HG03469 (cell line): ENCODE measurements at regions not wholly inside any gene's neighbourhood (a gene's known extent, or its start where the extent isn't known, plus 50 kb on each side); places are given as distances from the start of the nearest gene placed in this dataset.

ENCODE experiments used
- ATAC-seq: cut with Tn5 transposase; IDR thresholded peaks from one replicate; pipeline ENCODE4 v1.9.1; 2021; ENCODE audit warnings: mild to moderate bottlenecking, moderate library complexity, moderate number of reproducible peaks; ENCODE audit not compliant: unreplicated experiment

DNA sequence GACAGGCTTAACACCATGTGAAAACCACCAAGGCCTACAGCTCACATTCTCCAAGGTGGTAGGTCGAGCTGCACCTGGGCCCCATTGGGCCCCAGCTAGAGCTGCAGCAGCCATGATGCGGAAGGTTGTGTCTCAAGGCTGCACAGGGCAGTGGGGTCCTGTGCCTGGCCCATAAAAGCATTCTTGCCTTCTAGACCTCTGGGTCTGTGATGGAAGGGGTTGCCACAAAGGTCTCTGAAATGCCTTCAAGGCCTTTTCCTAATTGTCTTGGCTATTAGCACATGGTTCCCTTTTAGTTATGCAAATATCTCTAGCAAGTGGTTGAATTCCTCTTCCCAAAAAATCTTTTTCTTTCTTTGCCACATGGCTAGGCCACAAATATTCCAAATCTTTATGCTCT lies 52.5 kb upstream of the C11orf58 start:
- ATAC-seq = no peak

DNA sequence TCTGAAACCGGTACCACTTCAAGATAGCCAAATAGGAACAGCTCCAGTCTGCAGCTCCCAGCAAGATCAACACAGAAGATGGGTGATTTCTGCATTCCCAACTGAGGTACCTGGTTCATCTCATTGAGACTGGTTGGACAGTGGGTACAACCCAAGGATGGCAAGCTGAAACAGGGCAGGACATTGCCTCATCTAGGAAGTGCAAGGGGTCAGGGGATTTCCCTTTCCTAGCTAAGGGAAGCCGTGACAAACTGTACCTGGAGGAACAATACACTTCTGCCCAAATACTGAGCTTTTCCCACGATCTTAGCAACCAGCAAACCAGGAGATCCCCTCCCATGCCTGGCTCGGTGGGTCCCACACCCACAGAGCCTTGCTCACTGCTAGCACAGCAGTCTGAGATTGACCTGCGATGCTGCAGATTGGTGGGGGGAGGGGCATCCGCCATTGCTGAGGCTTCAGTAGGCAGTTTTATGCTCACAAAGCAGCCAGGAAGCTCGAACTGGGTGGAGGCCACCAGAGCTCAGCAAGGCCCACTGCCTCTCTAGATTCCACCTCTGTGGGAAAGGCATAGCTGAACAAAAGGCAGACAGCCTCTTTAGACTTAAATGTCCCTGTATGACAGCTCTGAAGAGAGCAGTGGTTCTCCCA lies 59.9 kb upstream of the C11orf58 start:
- no peak for ATAC-seq

DNA sequence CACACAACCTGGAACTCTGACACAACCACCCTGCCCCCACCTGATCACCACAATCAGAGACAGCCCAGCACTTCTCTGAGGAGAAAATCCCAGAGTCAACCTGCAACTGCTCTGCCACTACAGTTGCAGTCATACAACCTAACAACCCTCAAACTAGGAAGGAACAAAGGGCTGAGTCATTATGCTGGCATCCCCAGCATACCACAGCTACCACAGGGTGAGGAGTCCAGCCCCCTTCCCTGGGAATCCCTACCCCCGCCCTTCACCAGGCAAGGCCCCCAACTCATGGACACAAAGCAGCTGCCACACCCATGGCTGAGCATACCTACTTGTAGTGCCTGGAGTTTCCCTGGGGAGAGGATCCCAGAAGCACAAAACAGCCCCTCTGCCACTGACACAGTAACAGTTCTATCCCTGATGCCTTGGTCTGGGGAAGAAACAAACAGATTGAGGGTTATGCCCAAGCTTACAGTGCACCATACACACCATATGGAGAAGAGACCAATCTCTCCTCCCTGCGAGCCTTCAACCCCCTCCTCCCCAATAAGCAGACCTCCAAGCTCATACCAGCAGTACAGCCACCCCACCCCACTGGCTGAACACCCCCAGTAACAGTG lies 68.5 kb upstream of the C11orf58 start:
- no peak for ATAC-seq

DNA sequence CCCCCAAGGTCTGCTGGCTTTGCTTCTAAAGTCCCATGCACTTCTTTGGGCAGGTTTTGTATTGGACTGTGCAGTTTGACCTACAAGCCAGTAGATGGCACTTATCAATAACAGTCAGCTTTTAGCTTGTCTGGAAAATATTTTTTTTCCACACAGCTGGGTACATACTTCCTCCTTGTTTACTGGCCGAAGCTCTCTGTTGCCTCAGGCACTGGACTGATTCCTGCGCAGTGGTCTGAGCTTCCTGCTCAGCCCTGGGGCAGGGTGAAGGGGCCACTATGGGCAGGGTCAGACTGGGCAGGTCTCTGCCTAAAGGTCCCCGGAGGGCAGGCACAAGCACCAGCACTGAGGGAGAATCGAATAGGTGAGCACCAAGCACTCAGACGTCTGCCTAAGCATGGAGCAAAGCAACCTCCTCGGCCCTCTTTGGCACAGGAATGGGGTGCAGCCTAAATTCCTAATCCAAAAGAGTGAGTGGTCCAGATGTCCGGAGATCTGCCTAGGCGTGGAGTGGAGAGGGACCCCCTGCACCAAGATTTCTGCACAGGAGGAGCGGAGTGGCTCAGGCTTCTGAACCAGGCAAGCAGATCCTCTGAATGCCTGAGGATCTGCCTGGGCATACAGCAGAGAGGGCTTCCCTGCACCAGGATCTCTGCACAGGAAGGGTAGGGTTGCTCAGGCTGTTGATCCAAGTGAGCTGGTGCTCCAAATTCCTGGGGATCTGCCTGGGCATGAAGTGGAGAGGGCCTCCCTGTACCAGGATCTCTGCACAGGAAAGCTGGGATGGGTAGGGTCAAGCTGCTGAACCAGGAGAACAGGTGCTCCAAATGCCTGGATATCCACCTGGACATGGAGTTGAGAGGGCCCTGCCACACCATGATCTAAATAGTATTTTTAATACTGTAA lies 105.9 kb upstream of the C11orf58 start:
- ATAC-seq = no peak

DNA sequence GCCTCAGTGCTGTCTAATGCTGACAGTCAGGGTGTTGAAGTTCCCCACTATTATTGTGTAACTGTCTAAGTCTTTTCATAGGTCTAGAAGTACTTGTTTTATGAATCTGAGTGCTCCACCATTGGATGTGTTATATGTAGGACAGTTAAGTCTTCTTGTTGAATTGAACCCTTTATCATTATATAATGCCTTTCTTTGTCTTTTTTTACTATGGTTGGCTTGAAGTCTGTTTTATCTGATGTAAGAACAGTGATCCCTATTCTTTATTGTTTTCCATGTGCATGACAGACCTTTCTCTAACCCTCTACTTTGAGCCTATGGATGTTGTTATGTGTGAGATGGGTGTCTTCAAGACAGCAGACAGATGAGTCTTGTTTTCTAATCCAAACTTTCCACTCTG lies 107.8 kb upstream of the C11orf58 start:
- ATAC-seq = no peak

GRCh38 chr11:16618431-16618830 lies 120.0 kb upstream of the C11orf58 start:
- ATAC-seq = no peak

GRCh38 chr11:16615480-16615879 lies 123.0 kb upstream of the C11orf58 start:
- no peak for ATAC-seq

- ATAC-seq = peak; percentile 97
These were observed 124.7 kb upstream of the C11orf58 start for GRCh38 chr11:16613512-16614381.

DNA sequence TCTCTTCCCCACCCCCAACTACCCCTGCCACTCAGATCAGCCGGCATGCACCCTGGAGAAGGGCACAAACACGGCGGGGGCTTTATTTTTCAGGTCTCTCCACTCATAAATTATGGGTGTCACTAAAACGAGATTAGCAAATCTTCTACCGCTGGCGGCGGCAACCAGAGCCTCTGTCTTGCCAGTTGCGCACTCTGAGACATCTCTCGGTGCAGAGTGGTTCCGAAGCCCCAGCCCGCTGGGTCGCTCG lies 125.3 kb upstream of the C11orf58 start:
- no peak for ATAC-seq

DNA sequence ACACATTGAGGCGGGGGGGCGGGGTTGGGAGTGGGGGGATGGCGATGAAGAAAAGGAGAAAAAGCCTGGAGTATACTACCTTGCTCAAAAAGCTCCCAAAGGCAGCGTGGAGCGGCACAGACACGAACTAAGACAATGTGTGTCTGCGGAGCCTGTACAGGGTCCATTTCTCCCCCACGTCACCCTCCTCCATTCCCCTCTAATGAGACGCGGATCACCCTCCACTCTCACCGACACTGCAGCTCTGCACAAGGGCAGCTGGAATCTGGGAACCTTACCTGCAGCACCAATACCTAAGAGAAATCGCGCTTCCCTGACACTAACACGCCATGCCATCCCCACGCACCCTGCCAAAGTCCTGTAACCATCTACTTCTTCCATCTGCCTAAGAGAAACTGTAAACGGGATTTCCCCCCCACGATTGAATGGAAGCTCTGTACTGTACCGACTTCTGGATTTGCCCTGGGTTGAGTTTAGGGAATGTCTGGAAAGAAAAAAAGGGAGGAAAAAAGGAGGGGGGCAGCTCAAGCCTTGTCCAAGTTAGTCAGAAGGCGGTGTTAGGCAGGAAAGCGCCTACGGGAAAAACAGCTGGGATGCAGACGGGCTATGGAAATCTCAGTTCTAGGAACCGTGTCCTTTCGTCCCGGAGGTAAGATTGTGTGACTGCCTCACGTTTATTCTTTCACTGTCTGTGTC lies 125.7 kb upstream of the C11orf58 start:
- ATAC-seq = no peak

DNA sequence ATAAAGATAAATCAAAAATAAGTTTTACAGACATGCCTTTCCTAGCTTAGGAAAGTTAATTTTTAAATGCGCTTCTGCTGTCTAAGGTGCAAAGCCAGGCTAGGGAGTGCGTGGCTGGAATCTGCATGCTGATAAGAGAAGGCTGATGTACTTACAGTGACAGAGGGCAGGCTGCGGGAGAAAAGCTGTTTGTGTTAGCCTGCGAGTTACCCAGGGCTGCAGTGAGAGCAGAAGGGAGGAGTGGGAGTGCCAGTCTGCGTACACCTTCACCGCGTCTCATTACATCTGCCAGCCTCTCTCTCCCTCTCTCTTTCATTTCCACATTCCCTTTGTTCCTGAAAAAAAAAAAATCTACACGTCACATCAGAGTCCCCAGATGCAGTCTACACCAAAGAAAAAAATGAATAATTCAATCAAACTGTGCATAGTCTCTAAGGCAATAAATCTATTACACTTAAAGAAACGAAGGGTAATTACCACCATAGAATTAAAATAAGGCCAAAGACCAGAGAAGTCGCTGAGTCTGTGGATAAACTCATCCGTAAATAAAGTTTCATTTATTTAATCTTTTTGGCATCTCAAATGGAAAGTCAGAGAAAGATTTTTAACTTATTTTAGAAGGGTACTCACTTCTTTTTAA lies 126.4 kb upstream of the C11orf58 start:
- no peak for ATAC-seq

- ATAC-seq = no peak
These were observed 127.0 kb upstream of the C11orf58 start for GRCh38 chr11:16611401-16611921.

GRCh38 chr11:16610738-16611388 lies 127.6 kb upstream of the C11orf58 start:
- ATAC-seq = no peak

GRCh38 chr11:16610213-16610737 lies 128.2 kb upstream of the C11orf58 start:
- ATAC-seq = no peak

DNA sequence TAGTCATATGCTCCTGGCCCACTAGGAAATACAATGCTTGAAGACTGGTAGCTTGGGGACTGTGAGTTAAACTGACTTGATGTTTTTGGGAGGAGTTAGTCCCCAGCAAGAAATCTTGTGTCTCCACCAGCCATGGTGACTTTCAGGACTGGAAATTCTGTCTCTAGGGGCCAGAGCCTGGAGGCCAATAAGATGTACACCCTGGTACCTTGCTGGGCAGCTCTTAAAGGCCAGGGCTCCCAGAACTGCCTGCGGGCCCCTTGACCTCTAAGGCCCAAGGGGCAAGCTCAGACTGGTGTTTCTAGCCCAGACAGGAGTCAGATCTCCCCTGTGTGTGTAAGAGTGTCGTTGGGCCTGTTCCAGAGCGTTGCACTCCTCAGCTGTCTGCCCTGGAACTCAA lies 128.7 kb upstream of the C11orf58 start:
- ATAC-seq = no peak

DNA sequence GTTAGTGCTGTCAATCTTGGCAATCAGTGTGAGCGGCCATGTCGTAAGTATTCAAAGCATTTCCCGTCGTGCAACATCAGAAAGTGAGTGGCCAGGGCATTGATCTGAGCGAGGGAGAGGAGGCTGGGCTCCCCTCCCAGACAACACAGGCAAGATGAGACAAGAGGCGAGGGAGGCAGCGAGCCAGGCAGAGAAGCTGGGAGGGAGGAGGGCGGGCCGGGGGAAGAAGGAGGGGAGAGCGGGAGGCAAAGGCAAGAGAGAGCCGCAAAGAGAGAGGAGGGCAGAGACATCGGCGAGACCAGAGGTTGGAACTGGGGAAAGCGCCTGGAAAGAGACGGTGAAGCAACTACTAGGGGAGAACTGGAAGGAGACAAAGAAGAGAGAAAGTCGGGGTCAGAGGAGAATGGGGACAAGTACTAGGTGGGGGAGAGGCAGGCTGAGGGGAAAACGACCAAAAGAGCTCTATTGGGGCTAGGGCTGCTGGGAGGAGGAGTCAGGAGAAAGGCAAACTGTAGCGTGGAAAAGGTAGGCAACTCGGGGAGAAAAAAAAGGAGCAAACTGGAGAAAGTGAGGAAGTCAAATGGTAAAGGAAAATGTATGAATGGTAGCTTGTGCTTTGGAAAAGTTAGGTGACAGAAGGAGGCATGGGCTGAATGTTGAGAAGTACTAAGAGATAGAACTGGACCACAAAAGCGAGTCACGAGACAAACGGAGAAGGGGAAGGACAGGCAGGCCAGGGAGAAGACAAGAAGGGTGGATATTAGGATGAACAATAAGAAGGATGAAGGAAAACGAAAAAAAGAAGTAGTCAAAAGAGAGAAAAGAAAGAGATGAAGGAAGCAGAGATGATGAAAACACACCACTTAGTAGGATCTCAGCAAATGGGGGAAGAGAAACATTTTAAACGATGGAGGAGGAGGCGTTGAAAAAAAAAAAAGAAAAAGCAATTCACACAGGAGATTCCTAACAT lies 130.5 kb upstream of the C11orf58 start:
- no peak for ATAC-seq

DNA sequence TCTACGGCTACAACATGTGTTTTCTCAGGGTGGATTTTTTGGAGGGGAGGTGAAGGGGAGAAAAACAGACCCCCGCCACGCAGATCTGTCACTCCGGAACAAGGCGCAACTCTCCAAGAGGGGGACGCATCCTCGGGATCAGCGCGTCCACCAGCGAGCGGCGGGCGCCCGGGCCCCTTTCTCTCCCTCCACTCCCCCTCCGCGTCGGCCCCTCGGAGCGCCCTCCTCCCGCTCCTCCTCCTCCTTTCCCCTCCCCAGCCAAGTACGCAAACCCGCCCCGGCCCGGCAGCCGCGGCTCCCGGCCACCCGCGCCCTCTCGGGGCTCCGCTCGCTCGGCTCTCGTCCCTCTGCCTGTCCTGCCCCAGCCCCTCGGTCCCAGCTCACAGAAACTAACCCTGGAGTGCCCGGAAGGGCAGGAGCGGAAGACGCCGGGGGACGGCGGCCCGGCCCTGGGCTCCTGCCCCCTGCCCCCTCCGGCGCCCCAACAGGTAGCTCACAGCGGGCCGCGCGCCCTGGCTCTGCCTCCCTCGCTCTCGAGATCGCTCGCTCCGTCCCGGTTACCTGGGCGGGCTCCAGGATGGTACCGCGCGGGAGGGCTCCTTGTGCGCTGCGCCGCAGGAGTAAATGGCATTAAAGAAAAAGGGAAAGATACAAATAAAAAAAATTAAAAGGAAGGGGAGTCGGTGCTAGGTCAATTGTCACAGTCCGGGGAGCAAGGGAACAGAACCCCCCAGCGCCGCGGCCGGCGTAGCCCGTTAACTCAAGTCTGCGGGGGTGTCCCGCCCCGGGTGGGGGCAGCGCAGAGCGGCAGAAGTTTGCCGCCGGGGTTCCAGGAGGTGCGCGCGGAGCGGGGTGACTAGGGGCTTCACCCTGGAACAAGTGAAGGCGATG lies 131.4 kb upstream of the C11orf58 start:
- no peak for ATAC-seq
